ENCODE measurements at regions not wholly inside any gene's neighbourhood (a gene's known extent, or its start where the extent isn't known, plus 50 kb on each side); places are given as distances from the start of the nearest gene placed in this dataset.

DNA sequence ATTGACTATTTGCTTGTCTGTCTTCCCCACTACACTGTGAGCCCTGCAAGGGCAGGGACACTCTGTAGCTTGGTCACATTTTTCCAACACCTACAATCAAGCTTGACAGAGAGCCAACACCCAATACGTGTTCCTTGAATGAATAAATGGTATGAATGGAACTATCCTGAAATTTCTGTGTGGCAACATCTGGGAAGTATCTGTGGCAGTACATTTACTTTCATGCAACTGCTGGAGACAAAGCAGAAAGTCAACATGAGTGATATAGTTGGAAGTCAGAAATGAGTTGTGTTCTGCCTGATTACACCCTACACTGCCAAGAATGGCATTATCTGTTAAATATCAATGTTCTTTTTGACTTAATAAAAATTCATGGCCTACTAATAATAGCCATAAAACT, 343.5 kb upstream of the F9 start:
- H3K4me2 ChIP-seq = no peak overlapping the region
- 40% methylated on average over 1 of the region's 1 CpG for WGBS (ENCODE audit: low lambda C conversion rate, missing lambda C conversion rate)
- H2AFZ ChIP-seq = no peak overlapping the region
- H3K9me2 ChIP-seq (replicated peaks; ENCODE audit: insufficient read depth) = no peaks in the 10 kb centered on the region
- H4K20me1 ChIP-seq (ENCODE audit: insufficient read depth, poor library complexity, severe bottlenecking) = no peaks in the 10 kb centered on the region
- H3K79me2 ChIP-seq = no peaks in the 10 kb centered on the region
- H3K27me3 ChIP-seq = no peaks in the 10 kb centered on the region
- no peak overlapping the region for H3K4me3 ChIP-seq
- no peak for DNase-seq (ENCODE audit: low spot score)
- no peaks in the 10 kb centered on the region for H3K4me1 ChIP-seq (ENCODE audit: insufficient read depth)
- H3K36me3 ChIP-seq (replicated peaks; ENCODE audit: insufficient read depth, low read depth) = no peaks in the 10 kb centered on the region
- no peak overlapping the region for H3K27ac ChIP-seq
- TF ChIP-seq EZH2 (IDR thresholded peaks at IDR 0.05; ENCODE audit: borderline replicate concordance) (no peak), EZH2phosphoT487 (IDR thresholded peaks at IDR 0.05; ENCODE audit: low read depth, severe bottlenecking, unreplicated experiment) (no peak)
- TF ChIP-seq, protein P1, sequence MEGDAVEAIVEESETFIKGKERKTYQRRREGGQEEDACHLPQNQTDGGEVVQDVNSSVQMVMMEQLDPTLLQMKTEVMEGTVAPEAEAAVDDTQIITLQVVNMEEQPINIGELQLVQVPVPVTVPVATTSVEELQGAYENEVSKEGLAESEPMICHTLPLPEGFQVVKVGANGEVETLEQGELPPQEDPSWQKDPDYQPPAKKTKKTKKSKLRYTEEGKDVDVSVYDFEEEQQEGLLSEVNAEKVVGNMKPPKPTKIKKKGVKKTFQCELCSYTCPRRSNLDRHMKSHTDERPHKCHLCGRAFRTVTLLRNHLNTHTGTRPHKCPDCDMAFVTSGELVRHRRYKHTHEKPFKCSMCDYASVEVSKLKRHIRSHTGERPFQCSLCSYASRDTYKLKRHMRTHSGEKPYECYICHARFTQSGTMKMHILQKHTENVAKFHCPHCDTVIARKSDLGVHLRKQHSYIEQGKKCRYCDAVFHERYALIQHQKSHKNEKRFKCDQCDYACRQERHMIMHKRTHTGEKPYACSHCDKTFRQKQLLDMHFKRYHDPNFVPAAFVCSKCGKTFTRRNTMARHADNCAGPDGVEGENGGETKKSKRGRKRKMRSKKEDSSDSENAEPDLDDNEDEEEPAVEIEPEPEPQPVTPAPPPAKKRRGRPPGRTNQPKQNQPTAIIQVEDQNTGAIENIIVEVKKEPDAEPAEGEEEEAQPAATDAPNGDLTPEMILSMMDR (IDR thresholded peaks at IDR 0.05; ENCODE audit: poor library complexity) = no peak
- H3K9me3 ChIP-seq (ENCODE audit: low read depth) = no peaks in the 10 kb centered on the region

DNA sequence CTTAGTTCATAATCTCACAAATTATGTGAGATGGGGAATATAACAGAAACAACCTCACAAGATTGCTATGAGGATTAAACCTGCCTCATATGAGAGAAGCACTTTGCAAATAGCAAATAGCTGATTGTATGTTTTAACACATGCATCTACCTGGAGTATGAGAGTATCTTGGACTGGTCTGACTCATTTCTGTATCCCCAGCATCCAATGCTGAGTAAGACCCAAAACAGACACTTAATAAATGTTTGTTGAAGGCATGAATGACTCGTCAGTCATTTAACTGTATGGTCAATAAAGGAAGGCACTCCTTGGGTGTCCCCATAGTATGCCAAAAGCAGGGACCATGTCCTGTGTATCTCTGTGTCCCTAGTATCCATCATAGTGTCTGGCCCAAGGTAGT, 350.9 kb upstream of the F9 start:
- H3K36me3 ChIP-seq (replicated peaks; ENCODE audit: insufficient read depth, low read depth) = no peaks in the 10 kb centered on the region
- 58% methylated on average over 1 of the region's 1 CpG for WGBS (ENCODE audit: low lambda C conversion rate, missing lambda C conversion rate)
- no peaks in the 10 kb centered on the region for H3K9me2 ChIP-seq (replicated peaks; ENCODE audit: insufficient read depth)
- no peak for DNase-seq (ENCODE audit: low spot score)
- H3K79me2 ChIP-seq = no peaks in the 10 kb centered on the region
- H2AFZ ChIP-seq = no peak overlapping the region
- H3K27ac ChIP-seq = no peak overlapping the region
- H4K20me1 ChIP-seq (ENCODE audit: insufficient read depth, poor library complexity, severe bottlenecking) = no peaks in the 10 kb centered on the region
- TF ChIP-seq EZH2 (IDR thresholded peaks at IDR 0.05; ENCODE audit: borderline replicate concordance) (no peak), EZH2phosphoT487 (IDR thresholded peaks at IDR 0.05; ENCODE audit: low read depth, severe bottlenecking, unreplicated experiment) (no peak)
- TF ChIP-seq, protein P1 (IDR thresholded peaks at IDR 0.05; ENCODE audit: poor library complexity) = no peak
- H3K4me3 ChIP-seq = no peak overlapping the region
- H3K4me1 ChIP-seq (ENCODE audit: insufficient read depth) = no peaks in the 10 kb centered on the region
- no peaks in the 10 kb centered on the region for H3K9me3 ChIP-seq (ENCODE audit: low read depth)
- H3K27me3 ChIP-seq = no peaks in the 10 kb centered on the region
- no peak overlapping the region for H3K4me2 ChIP-seq

DNA sequence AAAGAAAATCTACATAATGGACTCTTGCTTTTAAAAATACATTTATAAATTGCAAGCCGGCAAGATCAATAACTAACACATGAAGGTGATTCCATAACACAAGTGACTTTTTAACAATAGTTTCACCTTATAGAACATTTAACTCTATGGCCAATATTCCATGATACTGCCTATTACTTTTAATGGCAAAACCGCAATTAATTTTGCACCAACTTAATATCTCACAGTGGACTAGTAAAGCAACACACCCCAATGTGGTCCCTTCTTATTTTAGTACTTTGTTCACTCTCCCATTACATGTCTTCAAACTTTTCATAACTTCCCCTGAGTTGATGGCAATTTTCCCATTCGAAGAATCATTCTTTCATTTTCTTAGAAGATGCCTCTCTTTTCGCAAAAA, 351.6 kb upstream of the F9 start:
- H3K9me3 ChIP-seq (ENCODE audit: low read depth) = no peaks in the 10 kb centered on the region
- H3K4me3 ChIP-seq = no peak overlapping the region
- H3K27ac ChIP-seq = no peak overlapping the region
- WGBS (ENCODE audit: low lambda C conversion rate, missing lambda C conversion rate) = 77% methylated on average over 4 of the region's 4 CpGs
- H3K27me3 ChIP-seq = no peaks in the 10 kb centered on the region
- no peak overlapping the region for H2AFZ ChIP-seq
- DNase-seq (ENCODE audit: low spot score) = no peak
- no peak overlapping the region for H3K4me2 ChIP-seq
- H3K9me2 ChIP-seq (replicated peaks; ENCODE audit: insufficient read depth) = no peaks in the 10 kb centered on the region
- H4K20me1 ChIP-seq (ENCODE audit: insufficient read depth, poor library complexity, severe bottlenecking) = no peaks in the 10 kb centered on the region
- no peaks in the 10 kb centered on the region for H3K79me2 ChIP-seq
- no peaks in the 10 kb centered on the region for H3K4me1 ChIP-seq (ENCODE audit: insufficient read depth)
- no peaks in the 10 kb centered on the region for H3K36me3 ChIP-seq (replicated peaks; ENCODE audit: insufficient read depth, low read depth)
- no peak for TF ChIP-seq EZH2 (IDR thresholded peaks at IDR 0.05; ENCODE audit: borderline replicate concordance)
- TF ChIP-seq EZH2phosphoT487 (IDR thresholded peaks at IDR 0.05; ENCODE audit: low read depth, severe bottlenecking, unreplicated experiment) = no peak
- TF ChIP-seq, protein P1 (IDR thresholded peaks at IDR 0.05; ENCODE audit: poor library complexity) = no peak

DNA sequence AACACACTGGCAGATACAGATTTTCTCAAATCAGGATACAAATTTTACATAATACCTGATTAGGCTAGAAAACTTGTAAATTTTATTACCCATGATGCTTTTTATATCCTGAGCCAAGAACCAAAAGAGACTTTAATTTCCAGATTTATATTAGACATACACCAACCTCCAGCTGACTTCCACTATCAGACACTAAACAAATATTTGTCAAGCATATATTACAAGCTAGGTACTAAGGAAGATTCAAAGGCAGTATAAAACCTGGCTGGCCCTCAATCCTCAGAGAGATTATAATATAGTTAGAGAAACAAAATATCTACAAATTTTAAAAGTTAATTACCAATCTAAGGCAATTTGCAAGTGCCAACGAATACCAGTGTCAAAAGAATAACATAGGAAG, 357.8 kb upstream of the F9 start:
- Histone ChIP-seq H3K9me3 (ENCODE audit: low read depth) (no peaks in the 10 kb centered on the region), H4K20me1 (ENCODE audit: insufficient read depth, poor library complexity, severe bottlenecking) (no peaks in the 10 kb centered on the region), H2AFZ (no peak overlapping the region), H3K27ac (no peak overlapping the region), H3K79me2 (no peaks in the 10 kb centered on the region), H3K36me3 (replicated peaks; ENCODE audit: insufficient read depth, low read depth) (no peaks in the 10 kb centered on the region), H3K4me2 (no peak overlapping the region), H3K27me3 (no peaks in the 10 kb centered on the region), H3K4me3 (no peak overlapping the region), H3K9me2 (replicated peaks; ENCODE audit: insufficient read depth) (no peaks in the 10 kb centered on the region), H3K4me1 (ENCODE audit: insufficient read depth) (no peaks in the 10 kb centered on the region)
- WGBS (ENCODE audit: low lambda C conversion rate, missing lambda C conversion rate) = 80% methylated on average over 1 of the region's 1 CpG
- DNase-seq (ENCODE audit: low spot score) = no peak
- TF ChIP-seq EZH2 (IDR thresholded peaks at IDR 0.05; ENCODE audit: borderline replicate concordance) (no peak), EZH2phosphoT487 (IDR thresholded peaks at IDR 0.05; ENCODE audit: low read depth, severe bottlenecking, unreplicated experiment) (no peak)
- TF ChIP-seq, protein P1 (IDR thresholded peaks at IDR 0.05; ENCODE audit: poor library complexity) = no peak
